SK-N-SH (cell line): ENCODE measurements at regions not wholly inside any gene's neighbourhood (a gene's known extent, or its start where the extent isn't known, plus 50 kb on each side); places are given as distances from the start of the nearest gene placed in this dataset.

Experiments used
- FOXJ3 ChIP-seq: sonication (generic); formaldehyde crosslinking; IDR thresholded peaks from 2 replicates; pipeline ENCODE4 v1.5.1; 2020; ENCODE audit warnings: mild to moderate bottlenecking, missing genetic modification reagents
- TF ChIP-seq, protein P1 (sequence below): fragments of 200-600 bp; sonication (generic); IDR thresholded peaks from 2 replicates; pipeline ENCODE4 v1.6.1; 2017; ENCODE audit warnings: antibody characterized with exemption, mild to moderate bottlenecking, moderate library complexity

DNA sequence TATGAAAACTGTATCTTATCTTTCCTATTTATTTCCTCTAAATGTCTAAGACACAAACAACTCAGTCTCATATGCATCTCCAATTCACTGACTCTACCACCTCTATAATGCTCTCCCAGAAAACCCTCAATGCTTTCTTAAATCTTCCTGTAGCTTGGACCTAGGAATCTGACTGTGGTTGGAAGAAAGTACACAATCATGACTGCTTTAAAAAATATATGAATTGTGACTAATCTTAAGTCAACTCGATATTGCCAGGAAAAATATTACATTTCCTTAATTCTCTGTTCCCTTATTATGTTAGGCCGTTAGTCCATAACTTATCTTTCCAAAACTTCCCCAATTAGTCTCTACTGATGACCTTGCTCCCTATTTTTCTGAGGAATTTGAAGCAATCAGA is 87.0 kb downstream of the SPCS3 start:
- TF ChIP-seq, protein P1, sequence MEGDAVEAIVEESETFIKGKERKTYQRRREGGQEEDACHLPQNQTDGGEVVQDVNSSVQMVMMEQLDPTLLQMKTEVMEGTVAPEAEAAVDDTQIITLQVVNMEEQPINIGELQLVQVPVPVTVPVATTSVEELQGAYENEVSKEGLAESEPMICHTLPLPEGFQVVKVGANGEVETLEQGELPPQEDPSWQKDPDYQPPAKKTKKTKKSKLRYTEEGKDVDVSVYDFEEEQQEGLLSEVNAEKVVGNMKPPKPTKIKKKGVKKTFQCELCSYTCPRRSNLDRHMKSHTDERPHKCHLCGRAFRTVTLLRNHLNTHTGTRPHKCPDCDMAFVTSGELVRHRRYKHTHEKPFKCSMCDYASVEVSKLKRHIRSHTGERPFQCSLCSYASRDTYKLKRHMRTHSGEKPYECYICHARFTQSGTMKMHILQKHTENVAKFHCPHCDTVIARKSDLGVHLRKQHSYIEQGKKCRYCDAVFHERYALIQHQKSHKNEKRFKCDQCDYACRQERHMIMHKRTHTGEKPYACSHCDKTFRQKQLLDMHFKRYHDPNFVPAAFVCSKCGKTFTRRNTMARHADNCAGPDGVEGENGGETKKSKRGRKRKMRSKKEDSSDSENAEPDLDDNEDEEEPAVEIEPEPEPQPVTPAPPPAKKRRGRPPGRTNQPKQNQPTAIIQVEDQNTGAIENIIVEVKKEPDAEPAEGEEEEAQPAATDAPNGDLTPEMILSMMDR: no peak
- no peak for TF ChIP-seq FOXJ3 (CRISPR knock-in tag)
